ENCODE measurements at regions not wholly inside any gene's neighbourhood (a gene's known extent, or its start where the extent isn't known, plus 50 kb on each side); places are given as distances from the start of the nearest gene placed in this dataset.

GRCh38 chr4:186449954-186450353, 105.4 kb downstream of the MTNR1A start:
- no peak for TF ChIP-seq CTCF (IDR thresholded peaks at IDR 0.05; ENCODE audit: low read depth, low read length, missing control alignments)
- no peak for DNase-seq (ENCODE audit: extremely low read depth, low read depth)

GRCh38 chr4:186445040-186445439, 110.3 kb downstream of the MTNR1A start:
- no peak for TF ChIP-seq CTCF (IDR thresholded peaks at IDR 0.05; ENCODE audit: low read depth, low read length, missing control alignments)
- no peak for DNase-seq (ENCODE audit: extremely low read depth, low read depth)
- no peak overlapping the region for H3K4me3 ChIP-seq (replicated peaks; ENCODE audit: low read depth, low read length)

More at GRCh38 chr4:186449954-186450353, 105.4 kb downstream of the MTNR1A start:
- H3K4me3 ChIP-seq (replicated peaks; ENCODE audit: low read depth, low read length), result no peak overlapping the region

- no peak for DNase-seq (ENCODE audit: extremely low read depth, low read depth)
- no peak for TF ChIP-seq CTCF (IDR thresholded peaks at IDR 0.05; ENCODE audit: low read depth, low read length, missing control alignments)
- no peak overlapping the region for H3K4me3 ChIP-seq (replicated peaks; ENCODE audit: low read depth, low read length)
Measured at GRCh38 chr4:186441502-186441901, 113.9 kb downstream of the MTNR1A start.

GRCh38 chr4:186428481-186428880, 126.9 kb downstream of the MTNR1A start:
- no peak overlapping the region for H3K4me3 ChIP-seq (replicated peaks; ENCODE audit: low read depth, low read length)
- no peak for DNase-seq (ENCODE audit: extremely low read depth, low read depth)
- TF ChIP-seq CTCF (IDR thresholded peaks at IDR 0.05; ENCODE audit: low read depth, low read length, missing control alignments), result no peak

- no peak for DNase-seq (ENCODE audit: extremely low read depth, low read depth)
- TF ChIP-seq CTCF (IDR thresholded peaks at IDR 0.05; ENCODE audit: low read depth, low read length, missing control alignments), result no peak
- no peak overlapping the region for H3K4me3 ChIP-seq (replicated peaks; ENCODE audit: low read depth, low read length)
Measured at GRCh38 chr4:186424745-186425144, 130.6 kb downstream of the MTNR1A start.

- DNase-seq (ENCODE audit: extremely low read depth, low read depth), result no peak
- H3K4me3 ChIP-seq (replicated peaks; ENCODE audit: low read depth, low read length), result no peak overlapping the region
- no peak for TF ChIP-seq CTCF (IDR thresholded peaks at IDR 0.05; ENCODE audit: low read depth, low read length, missing control alignments)
Measured at GRCh38 chr4:186422296-186422695, 133.1 kb downstream of the MTNR1A start.

- TF ChIP-seq CTCF (IDR thresholded peaks at IDR 0.05; ENCODE audit: low read depth, low read length, missing control alignments), result no peak
- DNase-seq (ENCODE audit: extremely low read depth, low read depth), result no peak
- no peak overlapping the region for H3K4me3 ChIP-seq (replicated peaks; ENCODE audit: low read depth, low read length)
Measured at GRCh38 chr4:186416451-186417060, 138.8 kb downstream of the MTNR1A start.

Data from HFF-Myc (cell line).